GM18519 (cell line): ENCODE measurements at regions not wholly inside any gene's neighbourhood (a gene's known extent, or its start where the extent isn't known, plus 50 kb on each side); places are given as distances from the start of the nearest gene placed in this dataset.
A peak's percentile ranks its signal among the peaks of the same experiment; 100 is the strongest.

ENCODE experiments used
- ATAC-seq: cut with Tn5 transposase; IDR thresholded peaks from one replicate; pipeline ENCODE4 v1.9.1; 2021; ENCODE audit warnings: mild to moderate bottlenecking, moderate library complexity; ENCODE audit not compliant: unreplicated experiment, low FRiP score

- no peak for ATAC-seq
Measured at GRCh38 chrX:9310616-9311015, 154.2 kb upstream of the TBL1X start.

DNA sequence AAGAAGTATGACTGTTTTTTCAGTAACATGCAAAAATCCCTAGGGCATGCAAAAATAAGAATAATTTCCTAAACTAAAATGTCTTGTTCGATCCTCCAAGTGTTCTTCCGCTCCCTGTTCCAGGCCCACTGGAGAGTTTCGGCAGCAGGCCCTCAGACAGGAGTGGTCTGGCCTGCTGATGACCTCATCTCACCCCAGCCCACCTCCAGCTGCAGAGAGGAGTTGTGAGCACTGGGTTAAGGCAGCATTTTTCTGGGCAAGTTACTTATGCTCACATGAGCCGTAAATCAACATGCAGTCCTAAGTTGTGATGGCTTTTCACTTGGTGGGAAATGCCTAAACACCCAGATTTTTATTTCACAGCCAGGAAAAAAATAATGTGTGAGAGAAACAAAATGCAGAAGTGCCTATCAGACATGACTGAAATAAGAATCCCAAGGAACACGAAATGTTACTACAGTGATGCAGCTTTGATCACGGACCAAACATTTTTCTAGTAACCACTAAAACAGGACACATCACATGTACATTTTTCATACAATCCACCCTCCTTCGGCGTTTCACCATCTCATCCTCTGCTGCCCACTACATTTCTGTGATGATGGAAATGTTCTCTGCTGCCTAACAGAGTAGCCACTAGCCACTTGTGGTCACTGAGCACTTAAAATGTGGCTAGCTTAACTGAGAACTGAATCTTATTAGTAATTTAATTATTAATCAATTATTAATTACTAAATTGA, 153.3 kb upstream of the TBL1X start:
- no peak for ATAC-seq

- ATAC-seq = peak; percentile 62
Measured at GRCh38 chrX:9312922-9313867, 151.7 kb upstream of the TBL1X start.

- ATAC-seq = no peak
Measured at GRCh38 chrX:9315086-9315485, 149.8 kb upstream of the TBL1X start.

DNA sequence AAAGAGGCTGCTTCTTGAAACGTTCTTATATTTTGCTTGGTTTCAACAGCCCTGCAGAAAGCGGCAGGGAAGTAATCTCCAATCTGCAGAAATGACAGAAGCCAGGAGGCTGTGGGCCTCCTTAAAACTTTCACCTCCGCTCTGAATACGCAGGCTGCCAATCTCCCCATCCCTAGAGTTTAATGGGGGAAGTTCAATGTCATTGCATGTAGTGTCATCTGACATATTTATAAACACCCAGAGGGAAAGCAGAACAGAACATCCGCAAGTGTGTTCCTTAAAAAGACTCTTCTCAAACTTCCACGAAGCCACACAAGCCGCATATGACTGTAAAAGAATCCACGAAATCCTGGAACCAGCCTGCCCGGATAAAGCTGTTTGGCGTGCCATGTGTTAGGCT, 148.8 kb upstream of the TBL1X start:
- no peak for ATAC-seq

GRCh38 chrX:9317176-9317575, 147.7 kb upstream of the TBL1X start:
- ATAC-seq = no peak

- no peak for ATAC-seq
Measured at GRCh38 chrX:9318213-9318612, 146.6 kb upstream of the TBL1X start.

GRCh38 chrX:9318766-9319165, 146.1 kb upstream of the TBL1X start:
- no peak for ATAC-seq

- no peak for ATAC-seq
Measured at GRCh38 chrX:9320940-9321339, 143.9 kb upstream of the TBL1X start.

GRCh38 chrX:9324676-9325075, 140.2 kb upstream of the TBL1X start:
- ATAC-seq = no peak

DNA sequence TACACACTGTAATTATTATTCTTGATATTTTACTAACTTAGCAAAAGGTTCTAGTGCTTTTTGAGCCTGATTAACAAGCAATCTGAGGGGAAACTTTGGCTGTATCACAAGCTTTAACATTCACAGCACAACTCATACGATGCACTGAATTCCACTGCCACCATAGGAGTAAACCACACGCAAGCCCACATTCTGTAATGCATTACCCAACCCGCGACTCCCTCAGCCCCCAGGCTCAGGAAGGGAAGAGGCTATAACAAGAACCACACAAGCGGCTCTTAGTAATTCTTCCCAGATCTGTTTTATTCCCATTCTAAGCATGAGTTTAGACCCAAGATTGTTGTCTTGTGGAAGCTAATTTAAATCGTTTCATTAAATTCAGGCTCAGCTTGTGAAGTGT, 138.5 kb upstream of the TBL1X start:
- no peak for ATAC-seq

- no peak for ATAC-seq
Measured at GRCh38 chrX:9327086-9327746, 137.6 kb upstream of the TBL1X start.

- no peak for ATAC-seq
Measured at GRCh38 chrX:9327747-9328145, 137.1 kb upstream of the TBL1X start.

GRCh38 chrX:9329056-9329455, 135.8 kb upstream of the TBL1X start:
- no peak for ATAC-seq

DNA sequence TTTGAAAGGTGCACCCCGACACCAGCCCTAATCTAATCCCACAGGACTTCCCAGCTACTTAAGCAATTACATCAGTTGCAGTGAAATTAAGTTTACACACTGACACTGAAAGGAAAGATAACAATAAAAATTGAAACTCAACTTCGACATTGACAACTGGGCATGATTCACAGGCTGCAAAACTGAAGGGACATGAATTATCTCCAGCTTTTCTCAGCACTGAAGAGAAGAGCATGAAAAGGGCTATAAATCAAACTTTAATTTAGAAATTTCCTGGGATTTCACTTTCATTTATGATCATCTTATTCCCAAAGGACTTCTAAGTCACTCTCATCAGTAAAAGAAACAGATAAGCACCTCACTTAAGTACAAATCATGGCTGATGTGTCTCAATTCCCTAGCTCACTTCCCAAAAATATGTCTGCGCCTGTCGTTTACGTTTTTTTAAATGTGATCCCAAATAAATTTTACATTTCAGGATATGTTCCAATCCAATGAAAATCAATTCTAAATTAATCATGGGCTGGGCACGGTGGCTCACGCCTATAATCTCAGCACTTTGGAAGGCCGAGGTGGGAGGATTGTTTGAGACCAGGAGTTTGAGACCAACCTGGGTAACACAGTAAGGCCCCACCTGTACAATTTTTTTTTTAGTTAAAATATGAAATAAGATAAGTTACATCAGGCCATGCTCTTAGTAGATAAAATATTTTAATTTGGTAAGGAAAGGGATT, 134.4 kb upstream of the TBL1X start:
- ATAC-seq = no peak

DNA sequence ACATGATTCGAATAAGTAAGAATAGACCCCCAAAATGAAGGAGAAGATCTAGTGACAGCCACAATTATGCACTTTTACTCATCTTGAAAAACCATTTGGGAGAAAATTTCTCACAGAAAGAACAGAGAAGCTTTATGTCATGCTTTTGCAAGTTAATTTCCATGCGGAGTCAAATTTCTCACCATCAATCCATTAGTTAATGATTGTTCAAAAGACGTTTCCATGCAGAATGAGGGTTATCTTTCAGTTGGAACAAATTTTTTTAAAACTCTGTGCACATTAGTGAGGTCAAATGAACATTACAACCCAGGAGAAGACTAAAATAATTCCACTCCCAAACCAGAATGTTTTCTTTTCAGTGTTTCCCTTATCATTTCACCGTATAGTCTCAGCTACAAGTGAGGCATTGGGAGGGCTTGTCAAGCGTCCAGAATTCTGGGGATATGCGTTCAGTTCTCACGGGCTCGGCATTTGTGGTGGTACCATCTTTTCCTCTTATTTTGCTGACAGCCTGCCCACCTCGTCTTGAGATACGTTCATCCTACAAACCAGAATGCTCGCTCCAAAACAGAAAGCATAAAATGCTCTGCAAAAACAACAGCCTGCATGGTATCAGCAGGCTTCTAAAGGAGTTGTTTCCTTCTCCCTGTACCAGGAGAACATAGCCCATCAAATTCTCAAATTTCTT, 130.8 kb upstream of the TBL1X start:
- no peak for ATAC-seq

- ATAC-seq = no peak
Measured at GRCh38 chrX:9335251-9335650, 129.6 kb upstream of the TBL1X start.

DNA sequence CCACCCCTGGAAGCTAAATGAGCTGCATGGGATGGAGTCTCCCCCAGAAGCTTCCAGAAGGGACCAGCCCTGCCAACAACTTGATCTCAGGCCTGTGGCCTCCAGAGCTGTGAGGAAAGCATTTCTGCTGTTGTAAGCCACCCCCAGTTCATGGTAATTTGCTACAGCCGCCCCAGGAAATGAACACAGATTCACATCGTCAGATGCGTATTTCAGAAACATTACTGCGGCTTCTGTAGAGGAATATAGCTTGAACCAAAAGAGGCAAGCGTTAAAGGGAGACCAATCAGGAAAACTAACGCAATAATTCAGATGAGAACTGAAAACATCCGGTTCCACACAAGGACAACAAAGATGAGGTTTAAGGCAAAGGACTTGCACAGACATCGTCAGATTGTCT, 128.4 kb upstream of the TBL1X start:
- ATAC-seq = no peak

- no peak for ATAC-seq
Measured at GRCh38 chrX:9337046-9337445, 127.8 kb upstream of the TBL1X start.

GRCh38 chrX:9338986-9339385, 125.9 kb upstream of the TBL1X start:
- ATAC-seq = no peak
